Renal cortex interstitium (tissue), 11 donors: ENCODE measurements at regions not wholly inside any gene's neighbourhood (a gene's known extent, or its start where the extent isn't known, plus 50 kb on each side); places are given as distances from the start of the nearest gene placed in this dataset.

Source experiments
- DNase-seq, 11 donors: peaks; one replicate each; pipeline ENCODE4 v3.0.0-alpha.2; 2013; ENCODE audit warnings: low read depth in 9 of 11, low spot score in 4 of 11; ENCODE audit errors: extremely low read depth in 1 of 11

DNA sequence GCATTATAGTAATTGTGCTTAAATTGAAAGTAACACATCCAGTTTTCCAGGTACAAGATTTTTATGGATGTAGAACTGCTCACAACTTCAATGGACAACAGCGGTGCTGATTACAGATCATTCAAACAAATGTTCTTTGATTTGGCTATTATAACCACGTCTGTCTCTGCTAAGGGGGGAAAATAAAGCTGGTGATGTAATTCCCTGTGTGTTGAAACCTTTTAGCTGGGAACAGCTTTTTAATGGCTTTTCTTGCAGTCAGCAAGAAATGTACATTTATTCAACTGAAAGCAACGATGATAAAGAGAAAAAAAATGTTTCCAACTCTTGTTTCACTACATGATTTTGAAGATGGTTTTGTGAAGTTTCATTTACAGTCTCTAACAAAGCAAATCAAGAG is 431.9 kb upstream of the AGTR1 start:
- DNase-seq = no peak

GRCh38 chr3:148266341-148266740 is 431.4 kb upstream of the AGTR1 start:
- DNase-seq = no peak

GRCh38 chr3:148269816-148270215 is 427.9 kb upstream of the AGTR1 start:
- no peak for DNase-seq

- no peak for DNase-seq
Observed at GRCh38 chr3:148280623-148281242, 417.0 kb upstream of the AGTR1 start.

- peak in 8 of 11 donors; percentile 7 to 26 (median 12) for DNase-seq
Observed at GRCh38 chr3:148289159-148289558, 408.5 kb upstream of the AGTR1 start.

DNA sequence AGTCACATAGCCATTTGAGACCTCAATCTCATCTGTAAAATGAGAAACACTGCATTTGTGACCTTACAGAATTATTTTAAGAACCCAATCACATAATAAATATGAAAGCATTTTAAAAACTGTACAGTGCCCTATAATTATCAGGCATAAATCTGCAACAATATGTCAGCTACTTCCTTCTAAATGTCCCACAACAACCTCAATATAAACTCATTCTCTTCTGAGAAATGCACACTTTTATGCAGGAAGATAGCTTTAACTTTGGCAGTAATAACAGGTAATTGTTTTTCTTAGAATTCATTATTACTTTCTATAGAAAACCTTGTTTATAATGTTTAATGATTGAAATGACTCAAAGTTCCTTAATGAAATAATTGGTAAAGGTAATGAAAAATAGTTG is 400.7 kb upstream of the AGTR1 start:
- no peak for DNase-seq

DNA sequence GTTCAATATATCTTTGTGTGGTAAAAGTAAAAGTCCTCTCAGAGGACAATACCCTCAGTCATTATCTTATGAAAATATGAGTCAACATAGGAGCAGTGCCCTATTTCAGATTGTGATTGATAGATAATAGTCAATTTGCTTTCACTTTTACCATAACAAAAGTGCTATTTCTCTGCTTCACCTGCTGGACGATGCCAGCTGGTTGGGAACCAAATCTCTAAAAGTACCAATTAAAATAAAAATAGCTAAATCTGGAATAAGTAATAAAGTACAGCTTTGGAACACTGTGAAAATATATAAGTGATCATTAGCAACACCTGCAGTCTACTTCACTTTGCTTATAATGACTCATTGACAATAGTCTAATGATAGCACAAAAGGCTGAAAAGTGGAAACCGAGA is 390.3 kb upstream of the AGTR1 start:
- no peak for DNase-seq

- peak in 1 of 11 donors; percentile 33 for DNase-seq
Observed at GRCh38 chr3:148309390-148310035, 388.2 kb upstream of the AGTR1 start.

DNA sequence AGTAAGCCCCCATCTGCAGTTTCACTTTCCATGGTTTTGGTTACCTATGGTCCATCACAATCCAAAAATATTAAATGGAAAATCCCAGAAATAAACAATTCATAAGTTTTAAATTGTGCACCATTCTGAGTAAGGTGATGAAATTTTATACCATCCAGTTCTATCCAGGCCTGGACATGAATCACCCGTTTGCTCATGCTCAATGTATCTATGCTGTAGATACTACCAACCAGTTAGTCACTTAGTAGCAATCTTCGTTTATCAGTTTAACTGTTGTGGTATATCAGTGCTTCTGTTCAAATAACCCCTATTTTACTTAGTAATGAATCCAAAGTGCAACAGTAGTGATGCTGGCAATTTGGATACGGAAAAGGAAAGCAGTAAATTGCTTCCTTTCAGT is 381.9 kb upstream of the AGTR1 start:
- no peak for DNase-seq

- DNase-seq = no peak
Observed at GRCh38 chr3:148318240-148318639, 379.5 kb upstream of the AGTR1 start.

GRCh38 chr3:148319161-148319915 is 378.4 kb upstream of the AGTR1 start:
- DNase-seq = no peak

GRCh38 chr3:148319960-148320359 is 377.7 kb upstream of the AGTR1 start:
- DNase-seq = no peak

DNA sequence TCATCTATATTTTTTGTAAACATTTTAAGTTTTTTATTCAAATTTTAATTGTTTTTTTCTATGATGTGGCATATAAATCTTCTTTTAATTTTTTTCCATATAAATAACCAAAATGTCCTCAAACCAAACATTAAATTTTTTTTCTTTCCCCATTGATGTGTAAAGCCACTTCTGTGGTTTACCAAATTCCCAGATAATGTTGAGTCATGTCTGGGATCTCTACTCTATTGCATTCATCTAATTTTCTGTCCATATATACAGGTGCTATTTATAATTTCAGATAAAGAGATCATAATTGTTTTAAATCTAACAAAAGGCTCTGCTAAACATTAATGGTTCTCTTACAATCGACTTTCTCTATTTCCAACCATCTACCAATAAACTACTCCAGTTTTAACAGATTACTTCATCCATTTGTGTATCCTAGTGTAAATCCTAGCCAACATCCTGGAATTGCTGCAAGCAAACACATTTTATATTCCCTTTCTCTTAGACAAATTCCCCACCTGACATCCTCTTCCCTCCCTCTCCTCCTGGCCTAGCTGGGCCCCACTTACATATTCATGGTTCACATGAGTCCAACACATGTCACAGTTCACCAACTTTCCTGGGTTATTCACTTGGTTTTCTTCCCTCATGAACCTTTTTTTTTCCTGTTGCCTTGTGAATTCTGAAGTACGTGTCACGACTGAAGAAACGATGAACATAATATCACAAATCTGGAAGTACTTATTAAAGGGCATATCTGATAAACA is 368.0 kb upstream of the AGTR1 start:
- peak in 2 of 11 donors; percentile 33 to 40 for DNase-seq

GRCh38 chr3:148330542-148330941 is 367.2 kb upstream of the AGTR1 start:
- no peak for DNase-seq

GRCh38 chr3:148331081-148331846 is 366.4 kb upstream of the AGTR1 start:
- DNase-seq = no peak

- DNase-seq = no peak
Observed at GRCh38 chr3:148332509-148332908, 365.2 kb upstream of the AGTR1 start.

DNA sequence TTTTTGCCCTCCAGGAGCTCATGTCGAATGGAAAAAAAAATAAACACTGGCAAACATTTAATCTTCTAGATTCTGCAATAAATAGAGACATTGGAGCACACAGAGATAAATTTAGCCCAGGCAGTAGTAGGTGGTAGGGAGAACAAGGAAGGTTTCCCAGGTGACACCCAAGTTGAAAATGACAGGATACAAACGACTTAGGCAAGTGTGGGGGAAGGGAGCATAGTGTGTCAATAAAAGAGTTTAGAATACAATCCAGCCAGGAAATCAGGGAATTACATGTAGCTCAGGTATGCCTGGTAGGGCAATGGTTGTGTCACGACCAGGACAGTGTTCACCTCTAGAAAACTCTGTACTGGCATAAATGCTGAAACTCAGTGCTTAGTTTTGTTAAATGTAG is 364.6 kb upstream of the AGTR1 start:
- DNase-seq = no peak

DNA sequence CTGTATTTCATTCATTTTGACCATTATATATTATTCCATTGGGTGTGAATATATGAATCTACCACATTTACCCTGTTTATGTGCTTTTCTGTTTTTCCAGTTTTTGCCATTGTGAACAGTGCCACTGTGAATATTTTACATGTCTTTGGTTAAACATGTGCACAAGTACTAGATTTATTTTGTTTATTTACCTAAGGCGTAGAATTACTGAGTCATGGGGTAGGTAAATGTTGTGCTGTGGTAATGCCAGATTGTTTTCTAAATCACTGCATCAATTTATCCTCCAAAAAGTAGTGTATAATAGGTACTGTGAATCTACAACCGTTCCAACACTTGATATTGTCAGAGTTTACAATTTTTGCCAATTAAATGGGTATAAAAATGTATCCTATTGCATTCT is 362.1 kb upstream of the AGTR1 start:
- no peak for DNase-seq

- DNase-seq = no peak
Observed at GRCh38 chr3:148343416-148343815, 354.3 kb upstream of the AGTR1 start.
